Kidney (tissue), 13 donors: ENCODE measurements at regions not wholly inside any gene's neighbourhood (a gene's known extent, or its start where the extent isn't known, plus 50 kb on each side); places are given as distances from the start of the nearest gene placed in this dataset.
A peak's percentile ranks its signal among the peaks of the same experiment; 100 is the strongest.

Experiments used
- DNase-seq, 5 donors: peaks; one replicate each; pipeline ENCODE4 v3.0.0-alpha.2; 2013 to 2020
- FAIRE-seq: peaks from 2 replicates; lab custom pipeline; 2012; peaks lifted over from hg19 to GRCh38; lab: Jason Lieb, UNC
- H3K27ac ChIP-seq, 2 donors: one replicate each; pipeline ENCODE4 v1.7.0; 2013; ENCODE audit warnings: low read depth in 2 of 2, low read length in 2 of 2, inconsistent platforms in 1 of 2
- H3K27me3 ChIP-seq: one replicate; pipeline ENCODE4 v1.7.1; 2013; ENCODE audit warnings: low read length, inconsistent platforms; ENCODE audit not compliant: control insufficient read depth, insufficient read depth
- H3K36me3 ChIP-seq, 3 donors: one replicate each; pipeline versions ENCODE4 v1.7.0 to v1.7.1; 2013; ENCODE audit warnings: low read length in 3 of 3, control low read depth in 1 of 3, inconsistent platforms in 1 of 3; ENCODE audit not compliant: insufficient read depth in 3 of 3, control insufficient read depth in 2 of 3
- H3K4me1 ChIP-seq, 3 donors: one replicate each; pipeline versions ENCODE4 v1.7.0 to v1.7.1; 2013; ENCODE audit warnings: low read length in 3 of 3, inconsistent platforms in 1 of 3, low read depth in 1 of 3; ENCODE audit not compliant: control insufficient read depth in 2 of 3, insufficient read depth in 2 of 3
- H3K4me3 ChIP-seq, 3 donors: one replicate each; pipeline versions ENCODE4 v1.7.0 to v1.8.1; 2013; ENCODE audit warnings: low read length in 3 of 3, control low read depth in 1 of 3, inconsistent platforms in 1 of 3
- H3K9ac ChIP-seq, 3 donors: one replicate each; pipeline versions ENCODE4 v1.7.0 to v1.7.1; 2013; ENCODE audit warnings: low read length in 3 of 3, control low read depth in 1 of 3, inconsistent platforms in 1 of 3
- H3K9me3 ChIP-seq, 3 donors: one replicate each; pipeline versions ENCODE4 v1.7.0 to v1.7.1; 2013; ENCODE audit warnings: low read length in 3 of 3, control low read depth in 1 of 3, inconsistent platforms in 1 of 3; ENCODE audit not compliant: control insufficient read depth in 2 of 3, insufficient read depth in 1 of 3
- intact Hi-C: fragments of 100-400 bp; cut with DNase I; formaldehyde crosslinking; loops from one replicate; pipeline ENCODE4 v1.11.1; 2022
- TF ChIP-seq, protein P1 (sequence below): IDR thresholded peaks from 3 replicates; pipeline ENCODE4 v1.5.1; 2012; ENCODE audit warnings: mild to moderate bottlenecking, moderate library complexity, borderline replicate concordance; ENCODE audit not compliant: insufficient read depth; ENCODE audit errors: extremely low read depth
- donor health status: control.
- donor health status: control.
- donor health status: control.
- donor health status: control.
- donor health status: control.
- donor health status: DM: yes; HTN: yes; CAD: no.
- donor health status: Normal renal cell carcinoma (clear cell type).

DNA sequence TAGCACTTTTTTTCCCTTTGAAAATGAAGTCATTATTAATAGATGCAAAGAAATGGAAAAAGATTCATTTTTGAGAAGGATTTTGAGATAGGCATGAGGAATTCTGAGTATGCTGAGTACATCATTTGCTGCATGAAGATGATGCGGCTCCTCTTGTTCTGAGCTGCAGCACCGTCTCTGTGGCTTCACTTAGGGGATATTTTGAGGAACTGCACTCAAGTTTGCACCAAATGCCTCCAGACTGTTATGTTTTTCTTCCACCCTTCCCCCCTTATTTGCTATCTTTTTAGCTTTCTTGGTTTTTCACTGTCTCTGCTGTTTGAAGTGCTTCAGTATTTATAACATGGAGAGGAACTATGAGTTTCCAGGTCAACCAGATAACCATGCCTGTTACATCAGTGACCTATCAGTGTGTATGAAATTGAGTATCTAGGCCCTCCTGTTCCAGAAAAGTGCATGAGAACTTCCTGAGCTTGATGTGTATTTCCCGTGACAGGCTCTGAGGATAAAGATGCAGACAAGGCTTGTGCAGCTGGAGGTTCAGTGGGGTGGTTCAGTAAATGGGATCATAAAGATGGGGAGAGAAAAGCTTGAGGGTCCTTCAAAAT is 128.7 kb downstream of the PDCD6IP start:
- TF ChIP-seq, protein P1, sequence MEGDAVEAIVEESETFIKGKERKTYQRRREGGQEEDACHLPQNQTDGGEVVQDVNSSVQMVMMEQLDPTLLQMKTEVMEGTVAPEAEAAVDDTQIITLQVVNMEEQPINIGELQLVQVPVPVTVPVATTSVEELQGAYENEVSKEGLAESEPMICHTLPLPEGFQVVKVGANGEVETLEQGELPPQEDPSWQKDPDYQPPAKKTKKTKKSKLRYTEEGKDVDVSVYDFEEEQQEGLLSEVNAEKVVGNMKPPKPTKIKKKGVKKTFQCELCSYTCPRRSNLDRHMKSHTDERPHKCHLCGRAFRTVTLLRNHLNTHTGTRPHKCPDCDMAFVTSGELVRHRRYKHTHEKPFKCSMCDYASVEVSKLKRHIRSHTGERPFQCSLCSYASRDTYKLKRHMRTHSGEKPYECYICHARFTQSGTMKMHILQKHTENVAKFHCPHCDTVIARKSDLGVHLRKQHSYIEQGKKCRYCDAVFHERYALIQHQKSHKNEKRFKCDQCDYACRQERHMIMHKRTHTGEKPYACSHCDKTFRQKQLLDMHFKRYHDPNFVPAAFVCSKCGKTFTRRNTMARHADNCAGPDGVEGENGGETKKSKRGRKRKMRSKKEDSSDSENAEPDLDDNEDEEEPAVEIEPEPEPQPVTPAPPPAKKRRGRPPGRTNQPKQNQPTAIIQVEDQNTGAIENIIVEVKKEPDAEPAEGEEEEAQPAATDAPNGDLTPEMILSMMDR = no peak
- intact Hi-C loops = no loop called here
- Histone ChIP-seq H3K4me3 (no peak overlapping the region), H3K36me3 (no peaks in the 10 kb centered on the region), H3K9ac (no peak overlapping the region), H3K9me3 (no peaks in the 10 kb centered on the region), H3K27ac (no peak overlapping the region), H3K4me1 (no peaks in the 10 kb centered on the region), H3K27me3 (no peaks in the 10 kb centered on the region)
- FAIRE-seq (no peak), DNase-seq (no peak)

DNA sequence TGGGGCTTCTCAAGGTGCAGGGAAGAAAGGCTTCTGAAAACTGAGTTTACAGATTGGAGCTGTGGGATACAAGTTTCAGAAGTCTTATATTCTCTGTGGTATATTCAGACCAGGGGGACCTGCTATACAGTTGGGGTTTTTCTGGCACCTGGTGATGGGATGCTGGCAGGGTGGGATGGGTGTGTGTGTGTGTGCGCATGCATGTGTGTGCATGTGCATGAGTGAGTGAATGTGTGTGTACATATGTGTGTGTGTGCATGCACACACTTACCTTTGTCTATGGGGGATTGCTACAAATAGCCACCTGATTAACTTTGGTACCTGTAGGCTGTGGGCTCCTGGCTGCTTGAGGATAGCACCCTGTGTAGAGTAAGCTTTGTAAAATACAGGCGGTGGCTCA is 131.4 kb downstream of the PDCD6IP start:
- no peaks in the 10 kb centered on the region for H3K4me1 ChIP-seq
- no peak for FAIRE-seq
- no peaks in the 10 kb centered on the region for H3K36me3 ChIP-seq
- no peak overlapping the region for H3K27ac ChIP-seq
- TF ChIP-seq, protein P1 = no peak
- intact Hi-C loops = no loop called here
- no peak overlapping the region for H3K4me3 ChIP-seq
- no peaks in the 10 kb centered on the region for H3K9me3 ChIP-seq
- peak in 1 of 5 donors; percentile 18 for DNase-seq
- H3K27me3 ChIP-seq = no peaks in the 10 kb centered on the region
- H3K9ac ChIP-seq = no peak overlapping the region

DNA sequence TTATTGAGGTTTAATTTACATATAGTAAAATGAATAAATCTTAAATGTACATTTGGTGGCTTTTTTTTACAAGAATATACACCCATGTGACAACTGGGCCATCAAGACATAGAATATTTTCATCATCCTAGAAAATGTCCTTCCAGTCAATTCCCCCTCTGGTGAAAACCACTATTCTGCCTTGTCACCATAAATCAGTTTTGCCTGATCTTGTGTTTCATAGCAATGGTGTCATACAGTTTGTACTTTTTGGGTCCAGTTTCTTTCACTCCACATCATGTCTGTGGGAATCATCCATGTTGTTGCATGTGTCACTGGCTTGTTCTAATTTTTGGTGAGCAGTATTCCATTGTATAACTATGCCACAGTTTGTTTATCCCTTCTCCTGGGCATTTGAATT is 133.1 kb downstream of the PDCD6IP start:
- FAIRE-seq = no peak
- Histone ChIP-seq H3K27me3 (no peaks in the 10 kb centered on the region), H3K27ac (no peak overlapping the region), H3K4me1 (no peaks in the 10 kb centered on the region), H3K4me3 (no peak overlapping the region), H3K36me3 (no peaks in the 10 kb centered on the region), H3K9me3 (no peaks in the 10 kb centered on the region), H3K9ac (no peak overlapping the region)
- intact Hi-C loops = no loop called here
- no peak for DNase-seq
- TF ChIP-seq, protein P1 = no peak
